OCI-LY3 (cell line): ENCODE measurements at regions not wholly inside any gene's neighbourhood (a gene's known extent, or its start where the extent isn't known, plus 50 kb on each side); places are given as distances from the start of the nearest gene placed in this dataset.

Source experiments
- H2AFZ ChIP-seq: fragments of 200-600, 300-600 bp; shearing (Covaris generic); 2 replicates; pipeline ENCODE4 v1.6.0; 2014; ENCODE audit warnings: antibody characterized with exemption, low read depth, low read length
- H3K27ac ChIP-seq: fragments of 200-600, 300-600 bp; sonication (generic); 2 replicates; pipeline ENCODE4 v1.5.1; 2014; ENCODE audit warnings: mild to moderate bottlenecking, low read length, moderate library complexity, mixed read lengths
- H3K27me3 ChIP-seq: fragments of 200-600, 300-600 bp; sonication (generic); 2 replicates; pipeline ENCODE4 v1.6.1; 2014; ENCODE audit warnings: low read depth, low read length, mixed read lengths
- H3K36me3 ChIP-seq: fragments of 200-600, 300-600 bp; sonication (generic); replicated peaks from 2 replicates; pipeline ENCODE3; 2014; ENCODE audit warnings: low read depth, low read length, mixed read lengths
- H3K4me1 ChIP-seq: fragments of 300-600, 200-600 bp; sonication (generic); 2 replicates; pipeline ENCODE4 v1.6.1; 2014; ENCODE audit warnings: low read length, mixed read lengths
- H3K4me2 ChIP-seq: fragments of 200-600, 300-600 bp; sonication (generic); 2 replicates; pipeline ENCODE4 v1.6.1; 2014; ENCODE audit warnings: low read length, mixed read lengths
- H3K4me3 ChIP-seq: fragments of 300-600, 200-600 bp; sonication (generic); 2 replicates; pipeline ENCODE4 v1.5.1; 2014; ENCODE audit warnings: antibody characterized with exemption, mild to moderate bottlenecking, low read length, moderate library complexity
- H3K79me2 ChIP-seq: fragments of 300-600, 200-600 bp; shearing (Covaris generic); 2 replicates; pipeline ENCODE4 v1.6.1; 2014; ENCODE audit warnings: mild to moderate bottlenecking, low read length, mixed read lengths
- H3K9ac ChIP-seq: fragments of 300-600, 200-600 bp; shearing (Covaris generic); 2 replicates; pipeline ENCODE4 v1.6.0; 2014; ENCODE audit warnings: mild to moderate bottlenecking, low read length, moderate library complexity
- H3K9me3 ChIP-seq: fragments of 200-600, 300-600 bp; shearing (Covaris generic); 2 replicates; pipeline ENCODE4 v1.6.1; 2014; ENCODE audit warnings: low read length, mixed read lengths; ENCODE audit not compliant: insufficient read depth
- H4K20me1 ChIP-seq: fragments of 200-600, 300-600 bp; sonication (generic); 2 replicates; pipeline ENCODE4 v1.6.1; 2016; ENCODE audit warnings: low read length, mixed read lengths; ENCODE audit not compliant: insufficient read depth
- CTCF ChIP-seq: fragments of 200-600, 300-600 bp; sonication (generic); IDR thresholded peaks from 2 replicates; pipeline ENCODE4 v1.5.1; 2014; ENCODE audit warnings: antibody characterized with exemption, low read length, low read depth
- EZH2phosphoT487 ChIP-seq: fragments of 200-600 bp; shearing (Covaris generic); IDR thresholded peaks from 2 replicates; pipeline ENCODE4 v1.6.1; 2018; ENCODE audit warnings: antibody characterized with exemption, mixed run types, low read depth

GRCh38 chr2:147223119-147223518 lies 621.7 kb upstream of the ACVR2A start:
- Histone ChIP-seq H3K4me3 (peak overlapping the region; percentile 24), H3K27ac (peak overlapping the region; percentile 83), H3K79me2 (no peaks in the 10 kb centered on the region), H3K4me1 (peaks cover 42% of the 10 kb centered on the region), H2AFZ (no peak overlapping the region), H3K9ac (peak overlapping the region; percentile 36; the same call in 1 of the 2 replicates), H3K4me2 (peak overlapping the region; percentile 64), H3K9me3 (peaks cover 4% of the 10 kb centered on the region; the same call in 1 of the 2 replicates), H3K27me3 (no peaks in the 10 kb centered on the region), H4K20me1 (no peaks in the 10 kb centered on the region), H3K36me3 (no peaks in the 10 kb centered on the region)
- TF ChIP-seq EZH2phosphoT487 = no peak
- no peak for TF ChIP-seq CTCF

GRCh38 chr2:147222506-147222905 lies 622.3 kb upstream of the ACVR2A start:
- no peaks in the 10 kb centered on the region for H4K20me1 ChIP-seq
- peak overlapping the region; percentile 64 for H3K4me2 ChIP-seq
- peaks cover 3% of the 10 kb centered on the region for H3K36me3 ChIP-seq
- H3K27me3 ChIP-seq = no peaks in the 10 kb centered on the region
- H3K79me2 ChIP-seq = no peaks in the 10 kb centered on the region
- H3K4me1 ChIP-seq = peaks cover 36% of the 10 kb centered on the region
- H3K27ac ChIP-seq = peak overlapping the region; percentile 83
- H3K4me3 ChIP-seq = peak overlapping the region; percentile 24
- peaks cover 7% of the 10 kb centered on the region; the same call in 1 of the 2 replicates for H3K9me3 ChIP-seq
- TF ChIP-seq CTCF (no peak), EZH2phosphoT487 (no peak)
- H3K9ac ChIP-seq = peak overlapping the region; percentile 36; the same call in 1 of the 2 replicates
- no peak overlapping the region for H2AFZ ChIP-seq

- H3K9ac ChIP-seq = no peak overlapping the region
- H3K36me3 ChIP-seq = peaks cover 3% of the 10 kb centered on the region
- H3K79me2 ChIP-seq = no peaks in the 10 kb centered on the region
- no peak overlapping the region for H2AFZ ChIP-seq
- no peak overlapping the region for H3K27ac ChIP-seq
- H3K4me2 ChIP-seq = no peak overlapping the region; the same call in 1 of the 2 replicates
- H4K20me1 ChIP-seq = no peaks in the 10 kb centered on the region
- no peak overlapping the region for H3K4me3 ChIP-seq
- H3K4me1 ChIP-seq = peaks cover 21% of the 10 kb centered on the region
- H3K27me3 ChIP-seq = no peaks in the 10 kb centered on the region
- H3K9me3 ChIP-seq = 0 out of 2 replicates have a peak, but pooled peaks cover 20% of the 10 kb centered on the region
- TF ChIP-seq EZH2phosphoT487 (no peak), CTCF (no peak)
Observed at GRCh38 chr2:147214914-147215313, 629.9 kb upstream of the ACVR2A start.

- Histone ChIP-seq H3K4me1 (peaks cover 21% of the 10 kb centered on the region), H3K4me2 (no peak overlapping the region), H3K27me3 (no peaks in the 10 kb centered on the region), H3K4me3 (no peak overlapping the region), H3K9me3 (0 out of 2 replicates have a peak, but pooled peaks cover 13% of the 10 kb centered on the region), H3K79me2 (no peaks in the 10 kb centered on the region), H3K9ac (no peak overlapping the region), H3K27ac (no peak overlapping the region), H4K20me1 (no peaks in the 10 kb centered on the region), H3K36me3 (no peaks in the 10 kb centered on the region), H2AFZ (no peak overlapping the region)
- TF ChIP-seq CTCF (no peak), EZH2phosphoT487 (no peak)
Observed at GRCh38 chr2:147211484-147211883, 633.3 kb upstream of the ACVR2A start.
